ENCODE measurements at regions not wholly inside any gene's neighbourhood (a gene's known extent, or its start where the extent isn't known, plus 50 kb on each side); places are given as distances from the start of the nearest gene placed in this dataset.

DNA sequence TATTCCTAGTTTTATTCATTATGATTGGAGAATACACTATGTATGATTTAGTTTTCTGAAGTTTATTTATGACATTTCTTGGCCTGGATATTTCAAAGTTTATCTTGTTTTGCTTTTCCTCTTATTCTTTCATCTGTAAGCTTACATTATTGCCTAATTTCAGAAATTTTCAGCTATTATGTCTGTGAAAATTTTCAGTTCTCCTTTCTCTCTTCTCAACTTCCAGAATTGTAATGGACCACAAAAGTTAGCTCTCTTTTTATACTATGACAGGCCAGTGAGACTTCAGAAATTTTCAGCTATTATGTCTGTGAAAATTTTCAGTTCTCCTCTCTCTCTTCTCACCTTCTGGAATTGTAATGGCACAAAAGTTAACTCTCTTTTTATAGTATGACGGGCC is 97.2 kb upstream of the SCN7A start:
- H3K27me3 ChIP-seq (ENCODE audit: control insufficient read depth, insufficient read depth, low read length), result no peaks in the 10 kb centered on the region
- no peak overlapping the region for H3K9ac ChIP-seq (ENCODE audit: low read depth, low read length)
- no peak overlapping the region for H3K4me2 ChIP-seq (ENCODE audit: low read depth, low read length)
- in situ Hi-C loops (cut with MboI; ENCODE audit: low sequenced_read_pairs), result no loop called here
- no peak overlapping the region for H4K5ac ChIP-seq (ENCODE audit: low read depth, low read length)
- H4K8ac ChIP-seq (ENCODE audit: low read depth in 2 of 2, low read length in 2 of 2), result peak overlapping the region in 1 of 2 experiments; percentile 9; a peak in 1 of 4 replicates
- H3K4ac ChIP-seq (ENCODE audit: low read depth, low read length), result no peak overlapping the region
- no peak overlapping the region for H2AK5ac ChIP-seq (ENCODE audit: low read depth, low read length)
- ATAC-seq (ENCODE audit: low read depth), result no peak
- H2BK15ac ChIP-seq (ENCODE audit: low read depth, low read length), result no peak overlapping the region
- H3K9me1 ChIP-seq (ENCODE audit: insufficient read depth, low read length), result no peaks in the 10 kb centered on the region
- H3K56ac ChIP-seq (ENCODE audit: extremely low read depth, insufficient read depth, low read length), result no peak overlapping the region
- no peak overlapping the region for H3K23ac ChIP-seq (ENCODE audit: low read depth, low read length)
- POLR2A ChIA-PET (ENCODE audit: unreplicated experiment), result no interaction called here
- peak overlapping the region; percentile 26 for H2BK5ac ChIP-seq (ENCODE audit: low read depth, low read length, poor library complexity, severe bottlenecking)
- H3K14ac ChIP-seq (replicated peaks; ENCODE audit: low read depth, low read length), result no peak overlapping the region
- H3K79me1 ChIP-seq (ENCODE audit: low read depth in 1 of 2, low read length in 2 of 2), result no peaks in the 10 kb centered on the region
- no TSS peak for BruUV-seq (replicated peaks)
- H2BK120ac ChIP-seq (ENCODE audit: low read depth, low read length), result no peak overlapping the region
- intact Hi-C loops (cut with micrococcal nuclease), result no loop called here
- no CpG with 5 or more reads among the region's 1 CpG for WGBS, 2 experiments (ENCODE audit: extremely low coverage in 2 of 2, insufficient read length in 1 of 2)
- no peak overlapping the region for H2AK9ac ChIP-seq (replicated peaks; ENCODE audit: low read depth, low read length, poor library complexity)
- CTCF ChIA-PET, result no interaction called here
- no peaks in the 10 kb centered on the region for H3K9me3 ChIP-seq (ENCODE audit: control insufficient read depth, insufficient read depth, low read length)
- no peak overlapping the region for H3K27ac ChIP-seq (ENCODE audit: insufficient read depth, low read length)
- TF ChIP-seq MAZ (IDR thresholded peaks at IDR 0.05; ENCODE audit: borderline replicate concordance, low read depth, low read length) (no peak), BHLHE40 (IDR thresholded peaks at IDR 0.05; ENCODE audit: low read depth, low read length) (no peak), MAFK (IDR thresholded peaks at IDR 0.05; ENCODE audit: low read depth, low read length) (no peak), RAD21 (IDR thresholded peaks at IDR 0.05; ENCODE audit: low read length) (no peak), RCOR1 (IDR thresholded peaks at IDR 0.05; ENCODE audit: insufficient replicate concordance, low read length) (no peak), CEBPB (IDR thresholded peaks at IDR 0.05; ENCODE audit: low read depth, low read length) (no peak), POLR2A (IDR thresholded peaks at IDR 0.05; ENCODE audit: low read depth, low read length) (no peak), MXI1 (IDR thresholded peaks at IDR 0.05; ENCODE audit: borderline replicate concordance, low read depth, low read length) (no peak), FOS (IDR thresholded peaks at IDR 0.05; ENCODE audit: low read depth, low read length) (no peak), CTCF (conservative IDR thresholded peaks at IDR 0.05; ENCODE audit: low read depth, low read length) (no peak), CHD1 (IDR thresholded peaks at IDR 0.05; ENCODE audit: low read depth, low read length) (no peak), RFX5 (IDR thresholded peaks at IDR 0.05; ENCODE audit: low read depth, low read length) (no peak), ELK1 (IDR thresholded peaks at IDR 0.05; ENCODE audit: borderline replicate concordance, low read depth, low read length) (no peak)
- TF ChIP-seq, protein P1, sequence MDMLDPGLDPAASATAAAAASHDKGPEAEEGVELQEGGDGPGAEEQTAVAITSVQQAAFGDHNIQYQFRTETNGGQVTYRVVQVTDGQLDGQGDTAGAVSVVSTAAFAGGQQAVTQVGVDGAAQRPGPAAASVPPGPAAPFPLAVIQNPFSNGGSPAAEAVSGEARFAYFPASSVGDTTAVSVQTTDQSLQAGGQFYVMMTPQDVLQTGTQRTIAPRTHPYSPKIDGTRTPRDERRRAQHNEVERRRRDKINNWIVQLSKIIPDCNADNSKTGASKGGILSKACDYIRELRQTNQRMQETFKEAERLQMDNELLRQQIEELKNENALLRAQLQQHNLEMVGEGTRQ (IDR thresholded peaks at IDR 0.05; ENCODE audit: low read depth, low read length), result no peak
- H2AFZ ChIP-seq (replicated peaks; ENCODE audit: low read length, poor library complexity), result no peak overlapping the region
- DNase-seq, result no peak
- no peak overlapping the region for H2BK20ac ChIP-seq (ENCODE audit: low read depth, low read length)
- no peaks in the 10 kb centered on the region for H3K36me3 ChIP-seq (ENCODE audit: control insufficient read depth, insufficient read depth, low read length)
- dilution Hi-C loops (cut with HindIII; ENCODE audit: low sequenced_read_pairs, unreplicated experiment), result no loop called here
- no peak overlapping the region for H3K18ac ChIP-seq (ENCODE audit: low read depth, low read length)
- peaks cover 3% of the 10 kb centered on the region; the same call in 1 of the 2 replicates for H3K4me1 ChIP-seq (ENCODE audit: control insufficient read depth, insufficient read depth, low read length)
- H4K20me1 ChIP-seq (ENCODE audit: insufficient read depth, low read length), result no peaks in the 10 kb centered on the region
- H3K4me3 ChIP-seq (ENCODE audit: insufficient read depth, low read depth, low read length), result no peak overlapping the region
- H4K91ac ChIP-seq (ENCODE audit: insufficient read depth, low read depth, low read length), result no peak overlapping the region
